Mammary epithelial cell (primary cell): ENCODE measurements at regions not wholly inside any gene's neighbourhood (a gene's known extent, or its start where the extent isn't known, plus 50 kb on each side); places are given as distances from the start of the nearest gene placed in this dataset.

Experiments used
- CTCF ChIP-seq, 2 donors: IDR thresholded peaks in 1 of 2; conservative IDR thresholded peaks in 1 of 2; 2 replicates each; pipeline ENCODE4 v1.5.1; 2011 to 2012; ENCODE audit warnings: inconsistent platforms in 2 of 2, low read length in 2 of 2, mild to moderate bottlenecking in 2 of 2, control low read depth in 1 of 2, low read depth in 1 of 2; ENCODE audit not compliant: insufficient read depth in 1 of 2; ENCODE audit errors: extremely low read depth in 1 of 2
- EZH2 ChIP-seq: IDR thresholded peaks from 2 replicates; pipeline ENCODE4 v1.6.1; 2012; ENCODE audit warnings: low read length, inconsistent platforms, borderline replicate concordance

GRCh38 chr18:45328811-45329210 is 286.5 kb upstream of the SLC14A2 start:
- TF ChIP-seq CTCF (conservative IDR thresholded peaks at IDR 0.05 in 1 of 2, IDR thresholded peaks at IDR 0.05 in 1 of 2; ENCODE audit: extremely low read depth in 1 of 2, insufficient read depth in 1 of 2, low read depth in 1 of 2, low read length in 2 of 2): no peak
- no peak for TF ChIP-seq EZH2
